Heart left ventricle (tissue), 16 donors: ENCODE measurements at regions not wholly inside any gene's neighbourhood (a gene's known extent, or its start where the extent isn't known, plus 50 kb on each side); places are given as distances from the start of the nearest gene placed in this dataset.
"Not testable (repeated sequence)": the region's sequence is repeated elsewhere in the genome, so short reads cannot be mapped to it uniquely, and the experiment has no call there.

Source experiments
- ATAC-seq, 4 donors: fragments of 200-7000 bp; cut with Tn5 transposase; one replicate each; pipeline ENCODE4 v1.9.1; 2020 to 2022; ENCODE audit warnings: moderate library complexity in 4 of 4, mild to moderate bottlenecking in 3 of 4, moderate number of reproducible peaks in 1 of 4
- DNase-seq, 5 donors: peaks; one replicate each; pipeline ENCODE4 v3.0.0-alpha.2; 2020
- H3K27ac ChIP-seq, 12 donors: fragments of 200-600 bp; sonication (generic) in 4 of 12; one replicate each; pipeline versions ENCODE4 v1.5.0 to v1.8.0; 2016 to 2022; ENCODE audit warnings: mild to moderate bottlenecking in 2 of 12
- H3K27me3 ChIP-seq, 9 donors: fragments of 200-600 bp; sonication (generic) in 2 of 9; one replicate each; pipeline versions ENCODE4 v1.5.1 to v1.8.0; 2016 to 2022; ENCODE audit warnings: mild to moderate bottlenecking in 3 of 9
- H3K36me3 ChIP-seq, 9 donors: fragments of 200-600 bp; sonication (generic) in 2 of 9; one replicate each; pipeline versions ENCODE4 v1.5.0 to v1.8.0; 2018 to 2022; ENCODE audit warnings: mild to moderate bottlenecking in 2 of 9
- H3K4me1 ChIP-seq, 12 donors: fragments of 200-600 bp; sonication (generic) in 4 of 12; one replicate each; pipeline versions ENCODE4 v1.5.0 to v1.8.0; 2016 to 2022; ENCODE audit warnings: mild to moderate bottlenecking in 3 of 12
- H3K4me3 ChIP-seq, 12 donors: fragments of 200-600 bp; sonication (generic) in 4 of 12; one replicate each; pipeline versions ENCODE4 v1.5.0 to v1.8.0; 2017 to 2022; ENCODE audit warnings: mild to moderate bottlenecking in 9 of 12, moderate library complexity in 4 of 12
- H3K9me3 ChIP-seq, 12 donors: fragments of 200-600 bp; sonication (generic) in 4 of 12; one replicate each; pipeline versions ENCODE4 v1.5.0 to v1.8.0; 2016 to 2022; ENCODE audit warnings: mild to moderate bottlenecking in 1 of 12
- POLR2A ChIP-seq, 2 donors: fragments of 450-650 bp; IDR thresholded peaks; one replicate each; pipeline ENCODE4 v1.6.1; 2017; ENCODE audit warnings: antibody characterized with exemption in 2 of 2, mild to moderate bottlenecking in 2 of 2, moderate library complexity in 2 of 2
- WGBS, 4 donors: extraction: QIAGEN DNeasy Blood & Tissue Kit in 2 of 4; methylation state at CpG; one replicate each; pipeline versions ENCODE4 v1.1.5 to v1.1.7; 2013 to 2018; 5-methylcytosine and 5-hydroxymethylcytosine counted together
- intact Hi-C, 10 donors: fragments of 100-400 bp; cut with DNase I; formaldehyde crosslinking; loops; one replicate each; pipeline versions ENCODE4 v1.11.1 to v1.14.2; 2022
- TF ChIP-seq, protein P1 (sequence below), 12 donors: fragments of 200-600 bp; sonication (generic) in 4 of 12; IDR thresholded peaks; one replicate each; pipeline versions ENCODE4 v1.5.0 to v1.8.0; 2018 to 2022; ENCODE audit warnings: antibody characterized with exemption in 12 of 12, mild to moderate bottlenecking in 5 of 12
- donor health status: ischemic (EF 13 %, LVEDD 7.1; RV severe dilation, severe dysfunction).
- donor health status: healthy with polysubstance abuse.
- donor health status: DM: no; HTN: yes; CAD: no.
- donor health status: DM: no; HTN: no; CAD: no.
- donor health status: ischemic (EF 25% LVEDD 6.9; RV normal size, moderate dysfunction).
- donor health status: ischemic (EF 25% LVEDD 5.7; RV mildly dilated, moderate dysfunction).
- donor health status: healthy.
- donor health status: DM: yes; HTN: yes; CAD: no.
- donor health status: ischemic (EF 35%, LVEDD 5.7; RV mildly dilated, moderate dysfunction).
- donor health status: nonischemic (EF 11% LVEDD 7.7; RV severe dilation, severe dysfunction).
- donor health status: DM: yes; HTN: yes; CAD: no.
- donor health status: PGD.
- donor health status: ischemic (EF 29% LVEDD 5.4; RV normal size, mild dysfunction).
- donor health status: nonischemic (EF 23%, LVEDD 6.1; RV moderate dilation, normal function).

DNA sequence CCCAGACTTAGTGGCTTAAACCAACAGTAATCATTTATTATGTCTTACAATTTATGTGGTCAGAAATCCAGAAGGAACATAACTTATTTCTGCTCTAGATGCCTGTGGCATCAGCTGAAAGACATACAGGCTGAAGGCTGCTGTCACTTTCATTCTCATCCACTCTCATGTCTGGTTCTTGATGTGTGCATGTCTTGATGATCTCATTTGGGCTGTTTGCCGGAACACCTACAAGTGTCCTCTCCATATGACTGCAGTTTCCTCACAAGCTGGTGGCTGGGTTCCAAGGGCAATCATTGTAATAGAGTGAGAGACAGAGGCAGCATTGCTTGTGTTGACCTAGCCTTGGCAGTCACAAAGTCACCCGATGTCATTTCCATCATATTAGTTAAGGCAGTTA, 1375.9 kb upstream of the RAG2 start:
- Histone ChIP-seq H3K9me3 (no peaks in the 10 kb centered on the region), H3K4me3 (no peak overlapping the region), H3K27me3 (no peaks in the 10 kb centered on the region), H3K36me3 (no peaks in the 10 kb centered on the region), H3K4me1 (peaks cover 0 to 14% (median 0%) of the 10 kb centered on the region in 12 donors), H3K27ac (no peak overlapping the region)
- no peak for TF ChIP-seq POLR2A (IDR thresholded peaks at IDR 0.05)
- TF ChIP-seq, protein P1, sequence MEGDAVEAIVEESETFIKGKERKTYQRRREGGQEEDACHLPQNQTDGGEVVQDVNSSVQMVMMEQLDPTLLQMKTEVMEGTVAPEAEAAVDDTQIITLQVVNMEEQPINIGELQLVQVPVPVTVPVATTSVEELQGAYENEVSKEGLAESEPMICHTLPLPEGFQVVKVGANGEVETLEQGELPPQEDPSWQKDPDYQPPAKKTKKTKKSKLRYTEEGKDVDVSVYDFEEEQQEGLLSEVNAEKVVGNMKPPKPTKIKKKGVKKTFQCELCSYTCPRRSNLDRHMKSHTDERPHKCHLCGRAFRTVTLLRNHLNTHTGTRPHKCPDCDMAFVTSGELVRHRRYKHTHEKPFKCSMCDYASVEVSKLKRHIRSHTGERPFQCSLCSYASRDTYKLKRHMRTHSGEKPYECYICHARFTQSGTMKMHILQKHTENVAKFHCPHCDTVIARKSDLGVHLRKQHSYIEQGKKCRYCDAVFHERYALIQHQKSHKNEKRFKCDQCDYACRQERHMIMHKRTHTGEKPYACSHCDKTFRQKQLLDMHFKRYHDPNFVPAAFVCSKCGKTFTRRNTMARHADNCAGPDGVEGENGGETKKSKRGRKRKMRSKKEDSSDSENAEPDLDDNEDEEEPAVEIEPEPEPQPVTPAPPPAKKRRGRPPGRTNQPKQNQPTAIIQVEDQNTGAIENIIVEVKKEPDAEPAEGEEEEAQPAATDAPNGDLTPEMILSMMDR (IDR thresholded peaks at IDR 0.05), result no peak
- ATAC-seq (no peak), DNase-seq (no peak)
- intact Hi-C loops, result no loop called here
- 37 to 69% (median 54%) methylated on average over 2 of the region's 2 CpGs for WGBS, 4 donors

DNA sequence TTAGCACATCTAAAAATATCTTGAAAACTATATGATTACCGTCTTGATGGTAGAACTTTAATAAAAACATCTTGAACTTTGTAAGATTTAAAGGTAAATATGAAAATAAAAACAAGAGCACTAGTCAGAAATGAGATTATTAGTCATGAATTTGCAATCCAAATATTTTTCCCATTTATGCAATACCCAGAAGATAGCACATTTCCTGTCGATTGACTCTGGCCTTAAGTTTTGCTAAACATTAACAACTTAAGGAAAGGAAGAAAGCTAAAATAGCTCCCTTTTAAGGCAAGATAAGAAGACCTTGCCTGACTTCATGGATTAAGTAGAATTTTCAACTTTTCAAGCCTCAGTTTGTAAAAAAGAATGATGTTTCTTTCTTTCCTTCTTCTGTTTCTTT, 1374.7 kb upstream of the RAG2 start:
- WGBS, 4 donors, result 34 to 54% (median 45%) methylated on average over 2 of the region's 2 CpGs
- H3K36me3 ChIP-seq, result no peaks in the 10 kb centered on the region
- no peak for DNase-seq
- no peak overlapping the region for H3K4me3 ChIP-seq
- no peaks in the 10 kb centered on the region for H3K9me3 ChIP-seq
- peaks cover 0 to 7% (median 0%) of the 10 kb centered on the region in 12 donors for H3K4me1 ChIP-seq
- no peak for ATAC-seq
- TF ChIP-seq, protein P1 (IDR thresholded peaks at IDR 0.05), result no peak
- no peak for TF ChIP-seq POLR2A (IDR thresholded peaks at IDR 0.05)
- H3K27ac ChIP-seq, result peak overlapping the region in 3 of 12 donors; percentile 0 to 54 (median 29)
- H3K27me3 ChIP-seq, result no peaks in the 10 kb centered on the region
- intact Hi-C loops, result no loop called here

DNA sequence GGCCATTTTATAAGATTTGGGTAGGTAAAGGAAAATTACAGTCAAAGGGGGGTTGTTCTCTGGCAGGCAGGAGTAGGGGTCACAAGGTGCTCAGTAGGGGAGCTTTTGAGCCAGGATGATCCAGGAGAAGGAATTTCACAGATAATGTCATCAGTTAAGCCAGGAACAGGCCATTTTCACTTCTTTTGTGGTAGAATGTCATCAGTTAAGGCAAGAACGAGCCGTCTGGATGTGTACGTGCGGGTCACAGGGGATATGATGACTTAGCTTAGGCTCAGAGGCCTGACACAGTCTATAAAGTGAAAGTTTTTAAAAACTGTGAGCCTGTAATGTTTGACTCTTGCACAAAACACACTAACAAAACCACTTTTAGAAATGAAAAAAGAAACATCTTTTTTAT, 1371.3 kb upstream of the RAG2 start:
- H3K4me1 ChIP-seq, H3K4me3 ChIP-seq, DNase-seq, H3K27me3 ChIP-seq, H3K36me3 ChIP-seq, intact Hi-C loops, H3K9me3 ChIP-seq, H3K27ac ChIP-seq, ATAC-seq: not testable (repeated sequence)
- 57 to 72% (median 63%) methylated on average over 4 of the region's 4 CpGs for WGBS, 4 donors

DNA sequence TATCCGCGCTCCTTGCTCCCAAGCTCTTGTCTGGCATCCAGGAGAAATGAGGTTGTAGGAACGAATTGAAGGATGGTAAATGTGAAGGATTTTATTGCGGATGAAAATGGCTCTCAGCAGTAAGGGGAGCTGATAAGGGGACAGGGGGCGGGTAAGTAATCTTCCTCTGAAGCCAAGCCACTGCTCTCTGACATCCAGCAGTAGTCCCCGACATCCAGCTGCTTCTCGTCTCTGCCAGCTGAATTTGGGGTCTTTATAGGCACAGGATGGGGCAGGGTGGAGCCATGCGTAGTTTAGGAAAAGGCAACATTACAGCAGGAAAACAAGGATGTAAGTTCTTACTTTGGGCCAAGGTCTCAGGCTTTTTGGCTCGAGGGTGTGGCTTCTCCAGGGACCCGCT, 1370.1 kb upstream of the RAG2 start:
- intact Hi-C loops, result no loop called here
- Histone ChIP-seq H3K27me3 (no peaks in the 10 kb centered on the region), H3K4me1 (peaks cover 0 to 5% (median 0%) of the 10 kb centered on the region in 12 donors), H3K36me3 (no peaks in the 10 kb centered on the region), H3K27ac (no peak overlapping the region), H3K9me3 (peaks cover 0 to 6% (median 0%) of the 10 kb centered on the region in 12 donors), H3K4me3 (no peak overlapping the region)
- 64 to 73% (median 67%) methylated on average over 10 of the region's 10 CpGs for WGBS, 4 donors
- no peak for ATAC-seq
- DNase-seq, result no peak
- TF ChIP-seq, protein P1 (IDR thresholded peaks at IDR 0.05), result no peak
- no peak for TF ChIP-seq POLR2A (IDR thresholded peaks at IDR 0.05)

DNA sequence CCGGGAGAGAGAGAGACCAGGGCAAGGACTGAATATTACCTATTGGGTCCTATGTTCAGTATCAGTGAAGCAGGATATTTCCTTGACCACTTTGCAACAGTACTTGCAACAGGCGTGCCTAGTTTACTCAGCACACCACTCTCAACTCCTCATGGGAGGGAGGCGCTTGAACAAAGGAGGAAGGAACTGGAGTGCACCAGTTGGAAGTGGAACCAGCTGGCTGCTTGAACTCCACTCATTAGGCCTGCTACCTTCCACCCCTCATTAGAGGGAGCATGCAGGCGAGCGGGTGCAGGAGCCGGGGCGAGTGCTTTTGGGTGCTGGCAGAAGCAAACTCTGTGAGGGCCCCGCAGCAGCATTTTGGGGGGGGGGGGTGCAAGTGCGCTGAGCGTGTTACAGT, 1369.6 kb upstream of the RAG2 start:
- 88 to 93% (median 91%) methylated on average over 10 of the region's 10 CpGs for WGBS, 4 donors
- no peaks in the 10 kb centered on the region for H3K27me3 ChIP-seq
- no peak overlapping the region for H3K27ac ChIP-seq
- TF ChIP-seq, protein P1 (IDR thresholded peaks at IDR 0.05), result no peak
- no peak for TF ChIP-seq POLR2A (IDR thresholded peaks at IDR 0.05)
- no peaks in the 10 kb centered on the region for H3K36me3 ChIP-seq
- H3K4me3 ChIP-seq, result no peak overlapping the region
- ATAC-seq (no peak), DNase-seq (no peak)
- intact Hi-C loops, result no loop called here
- peaks cover 0 to 6% (median 0%) of the 10 kb centered on the region in 12 donors for H3K9me3 ChIP-seq
- H3K4me1 ChIP-seq, result no peaks in the 10 kb centered on the region
